H1 (cell line): ENCODE measurements at regions not wholly inside any gene's neighbourhood (a gene's known extent, or its start where the extent isn't known, plus 50 kb on each side); places are given as distances from the start of the nearest gene placed in this dataset.

Experiments
- CTCF ChIA-PET: fragments of 300-600 bp; sonication (Branson Sonifier 250); formaldehyde crosslinking; loops from one replicate; lab custom pipeline; 2021; ENCODE audit not compliant: partially characterized antibody; lab: Charles Lee
- POLR2A ChIA-PET: fragments of 300-600 bp; sonication (Branson Sonifier 250); formaldehyde crosslinking; loops from one replicate; lab custom pipeline; 2021; ENCODE audit warnings: inconsistent platforms; ENCODE audit not compliant: partially characterized antibody; lab: Charles Lee
- DNase-seq, 2 experiments: peaks; one replicate each; pipeline versions ENCODE4 v3.0.0 to v3.0.0-alpha.2; 2010 to 2022; ENCODE audit warnings: low spot score in 2 of 2, low read depth in 1 of 2, mixed read lengths in 1 of 2
- FAIRE-seq: peaks from 2 replicates; lab custom pipeline; 2011; peaks lifted over from hg19 to GRCh38; lab: Jason Lieb, UNC
- H2AFZ ChIP-seq: 2 replicates; pipeline ENCODE4 v1.8.1; 2012; ENCODE audit warnings: low read length, inconsistent platforms
- H2AK5ac ChIP-seq: 2 replicates; pipeline ENCODE4 v1.6.1; 2013; ENCODE audit warnings: low read depth, low read length
- H2BK120ac ChIP-seq: replicated peaks from 2 replicates; pipeline ENCODE3; 2013; ENCODE audit warnings: low read depth, low read length, inconsistent platforms
- H2BK12ac ChIP-seq: 2 replicates; pipeline ENCODE4 v1.6.1; 2013; ENCODE audit warnings: low read depth, low read length
- H2BK15ac ChIP-seq: 2 replicates; pipeline ENCODE4 v1.6.1; 2013; ENCODE audit warnings: low read length
- H2BK20ac ChIP-seq: 2 replicates; pipeline ENCODE4 v1.6.1; 2013; ENCODE audit warnings: low read length
- H2BK5ac ChIP-seq: 2 replicates; pipeline ENCODE4 v1.6.1; 2013; ENCODE audit warnings: low read depth, low read length
- H3K14ac ChIP-seq: 2 replicates; pipeline ENCODE4 v1.6.1; 2013; ENCODE audit warnings: inconsistent platforms; ENCODE audit not compliant: insufficient read length
- H3K18ac ChIP-seq: 2 replicates; pipeline ENCODE4 v1.6.1; 2013; ENCODE audit warnings: low read length; ENCODE audit errors: extremely low read depth
- H3K23ac ChIP-seq: 2 replicates; pipeline ENCODE4 v1.6.1; 2013; ENCODE audit warnings: inconsistent platforms; ENCODE audit not compliant: insufficient read length
- H3K23me2 ChIP-seq: 2 replicates; pipeline ENCODE4 v1.6.1; 2013; ENCODE audit warnings: low read depth, low read length
- H3K27ac ChIP-seq: 2 replicates; pipeline ENCODE4 v1.6.1; 2011; ENCODE audit warnings: low read depth, low read length, inconsistent platforms
- H3K27me3 ChIP-seq, 4 experiments: replicated peaks in 1 of 4; 1 replicate in 1 of 4; 2 replicates in 3 of 4; pipeline versions ENCODE4 v1.6.1 to v1.8.1; 2011 to 2013; ENCODE audit warnings: low read length in 3 of 4, mild to moderate bottlenecking in 3 of 4, inconsistent platforms in 2 of 4, mixed read lengths in 2 of 4, moderate library complexity in 1 of 4; ENCODE audit not compliant: control insufficient read depth in 3 of 4, insufficient read depth in 3 of 4; ENCODE audit errors: extremely low read depth in 1 of 4
- H3K36me3 ChIP-seq, 4 experiments: 2 replicates each; pipeline versions ENCODE4 v1.6.1 to v1.8.1; 2011 to 2013; ENCODE audit warnings: mild to moderate bottlenecking in 4 of 4, low read length in 3 of 4, moderate library complexity in 2 of 4, control low read depth in 1 of 4, inconsistent platforms in 1 of 4; ENCODE audit not compliant: insufficient read depth in 4 of 4, control insufficient read depth in 2 of 4
- H3K4ac ChIP-seq: replicated peaks from 2 replicates; pipeline ENCODE3; 2013; ENCODE audit warnings: low read length, low read depth, mixed read lengths, inconsistent platforms; ENCODE audit not compliant: insufficient read length
- H3K4me1 ChIP-seq, 4 experiments: replicated peaks in 1 of 4; 1 replicate in 1 of 4; 2 replicates in 3 of 4; pipeline versions ENCODE4 v1.6.1 to v1.8.1; 2011 to 2013; ENCODE audit warnings: low read length in 3 of 4, inconsistent platforms in 2 of 4, mixed read lengths in 1 of 4; ENCODE audit not compliant: insufficient read depth in 4 of 4, control insufficient read depth in 3 of 4
- H3K4me2 ChIP-seq, 2 experiments: 2 replicates each; pipeline versions ENCODE4 v1.6.1 to v1.8.1; 2011 to 2013; ENCODE audit warnings: low read depth in 2 of 2, low read length in 2 of 2, control low read depth in 1 of 2, inconsistent platforms in 1 of 2, mild to moderate bottlenecking in 1 of 2; ENCODE audit not compliant: insufficient read depth in 1 of 2
- H3K4me3 ChIP-seq, 4 experiments: fragments of 200-600, 300-600 bp in 1 of 4; sonication (generic), shearing (Covaris generic), sonication (Bioruptor Twin) in 1 of 4; 2 replicates each; pipeline versions ENCODE4 v1.5.1 to v1.8.1; 2011 to 2016; ENCODE audit warnings: low read length in 4 of 4, low read depth in 3 of 4, control low read depth in 2 of 4, inconsistent platforms in 2 of 4, mild to moderate bottlenecking in 2 of 4, mixed read lengths in 1 of 4, moderate library complexity in 1 of 4; ENCODE audit not compliant: insufficient read depth in 2 of 4; ENCODE audit errors: extremely low read depth in 1 of 4
- H3K56ac ChIP-seq: replicated peaks from 2 replicates; pipeline ENCODE3; 2013; ENCODE audit warnings: low read depth, mild to moderate bottlenecking, mixed read lengths, low read length, inconsistent platforms; ENCODE audit not compliant: insufficient read length
- H3K79me1 ChIP-seq: 2 replicates; pipeline ENCODE4 v1.6.1; 2013; ENCODE audit warnings: low read depth, low read length, control low read depth
- H3K79me2 ChIP-seq, 2 experiments: 2 replicates each; pipeline versions ENCODE4 v1.6.1 to v1.8.1; 2012 to 2013; ENCODE audit warnings: low read length in 2 of 2, mild to moderate bottlenecking in 2 of 2, inconsistent platforms in 1 of 2; ENCODE audit not compliant: insufficient read depth in 2 of 2, control insufficient read depth in 1 of 2
- H3K9ac ChIP-seq, 4 experiments: replicated peaks in 1 of 4; 1 replicate in 1 of 4; 2 replicates in 3 of 4; pipeline versions ENCODE4 v1.6.1 to v1.8.1; 2011 to 2013; ENCODE audit warnings: low read depth in 3 of 4, low read length in 3 of 4, control low read depth in 2 of 4, mild to moderate bottlenecking in 2 of 4, moderate library complexity in 2 of 4, inconsistent platforms in 1 of 4; ENCODE audit errors: extremely low read depth in 1 of 4
- H3K9me3 ChIP-seq, 2 experiments: 2 replicates each; pipeline versions ENCODE4 v1.6.1 to v1.8.1; 2012 to 2013; ENCODE audit warnings: mild to moderate bottlenecking in 2 of 2, moderate library complexity in 2 of 2, control low read depth in 1 of 2, inconsistent platforms in 1 of 2, low read depth in 1 of 2, low read length in 1 of 2, mixed read lengths in 1 of 2; ENCODE audit not compliant: insufficient read depth in 2 of 2
- H4K20me1 ChIP-seq, 2 experiments: replicated peaks in 1 of 2; 2 replicates each; pipeline versions ENCODE3 to v1.8.1; 2011 to 2013; ENCODE audit warnings: inconsistent platforms in 2 of 2, low read length in 2 of 2, mild to moderate bottlenecking in 1 of 2; ENCODE audit not compliant: insufficient read depth in 2 of 2, control insufficient read depth in 1 of 2
- H4K5ac ChIP-seq: 2 replicates; pipeline ENCODE4 v1.6.1; 2013; ENCODE audit warnings: low read length, low read depth, mixed read lengths, inconsistent platforms; ENCODE audit not compliant: insufficient read length
- H4K8ac ChIP-seq: 2 replicates; pipeline ENCODE4 v1.8.0; 2013; ENCODE audit warnings: mild to moderate bottlenecking, moderate library complexity, low read length, inconsistent platforms; ENCODE audit not compliant: insufficient read depth; ENCODE audit errors: extremely low read depth
- H4K91ac ChIP-seq: replicated peaks from 2 replicates; pipeline ENCODE3; 2013; ENCODE audit warnings: low read length, mixed read lengths, inconsistent platforms; ENCODE audit not compliant: insufficient read length
- PHF8 ChIP-seq: fragments of 200-600 bp; sonication (generic); conservative IDR thresholded peaks from 2 replicates; pipeline ENCODE4 v1.7.1; 2012; ENCODE audit warnings: low read depth, mild to moderate bottlenecking, inconsistent platforms, low read length, moderate library complexity
- WGBS, 2 experiments: shearing (Covaris generic) in 1 of 2; methylation state at CpG; one replicate each; pipeline versions ENCODE4 v1.1.6 to v1.1.7; 2013 to 2015; ENCODE audit warnings: low lambda C conversion rate in 2 of 2, mixed read lengths in 2 of 2, inconsistent platforms in 1 of 2, low coverage in 1 of 2, missing lambda C conversion rate in 1 of 2; ENCODE audit not compliant: insufficient replicate concordance in 2 of 2, insufficient coverage in 1 of 2, insufficient read length in 1 of 2; ENCODE audit errors: extremely low coverage in 1 of 2, missing lambda C conversion rate in 1 of 2; 5-methylcytosine and 5-hydroxymethylcytosine counted together

DNA sequence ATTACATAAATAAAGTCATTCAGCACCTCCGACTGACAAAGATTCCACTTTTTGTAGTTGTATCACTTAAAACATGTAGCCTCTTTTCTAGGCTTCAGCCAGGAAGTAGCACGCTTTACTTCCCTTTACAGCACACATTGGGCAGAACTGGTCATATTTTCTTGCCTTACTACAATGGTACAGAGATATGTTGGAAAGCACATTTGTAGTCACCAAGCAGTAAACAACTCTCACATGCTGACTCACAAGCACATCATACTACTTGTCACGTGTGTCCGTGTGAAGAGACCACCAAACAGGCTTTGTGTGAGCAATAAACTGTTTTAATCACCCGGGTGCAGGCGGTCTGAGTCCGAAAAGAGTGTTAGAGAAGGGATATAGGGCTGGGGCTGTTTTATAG is 1071.8 kb downstream of the DNAJB9 start:
- Histone ChIP-seq H3K27me3 (no peaks in the 10 kb centered on the region), H3K79me2 (no peaks in the 10 kb centered on the region), H2BK5ac (0 out of 2 replicates have a peak overlapping the region, but pooled peaks have one; percentile 6), H3K9ac (peak overlapping the region in 1 of 4 experiments; percentile 13; a peak in 1 of 7 replicates), H3K4me2 (no peak overlapping the region), H4K5ac (no peak overlapping the region), H2AFZ (peak overlapping the region; percentile 21; the same call in 1 of the 2 replicates), H3K36me3 (no peaks in the 10 kb centered on the region), H3K18ac (no peak overlapping the region), H4K8ac (no peak overlapping the region), H3K9me3 (no peaks in the 10 kb centered on the region), H3K27ac (no peak overlapping the region), H2BK20ac (no peak overlapping the region), H4K91ac (peak overlapping the region; percentile 81), H3K14ac (no peak overlapping the region), H2AK5ac (no peak overlapping the region), H3K56ac (no peak overlapping the region), H4K20me1 (no peaks in the 10 kb centered on the region), H3K4ac (no peak overlapping the region), H3K79me1 (no peaks in the 10 kb centered on the region), H3K23ac (no peak overlapping the region), H2BK15ac (no peak overlapping the region), H3K4me1 (peaks cover 2 to 5% (median 4%) of the 10 kb centered on the region in 4 experiments; a peak in 6 of 7 replicates), H3K4me3 (no peak overlapping the region), H2BK12ac (0 out of 2 replicates have a peak overlapping the region, but pooled peaks have one; percentile 45), H2BK120ac (no peak overlapping the region), H3K23me2 (no peaks in the 10 kb centered on the region)
- FAIRE-seq (no peak), DNase-seq (no peak)
- ChIA-PET POLR2A (no interaction called here), CTCF (interaction anchor here (0.6 kb wide), 1 partner anchor 523 kb away, joined by 3 read pairs; no protein-coding TSS in a partner anchor)
- WGBS, 2 experiments: 88% methylated on average over 7 of the region's 7 CpGs; no CpG with 5 or more reads in 1 of the 2 experiments
- TF ChIP-seq PHF8: no peak
